ENCODE measurements at regions not wholly inside any gene's neighbourhood (a gene's known extent, or its start where the extent isn't known, plus 50 kb on each side); places are given as distances from the start of the nearest gene placed in this dataset.

GRCh38 chr1:60345049-60345448, 271.5 kb upstream of the C1orf87 start:
- Histone ChIP-seq H3K4me1 (ENCODE audit: insufficient read depth, low read length) (no peaks in the 10 kb centered on the region), H4K8ac (replicated peaks; ENCODE audit: insufficient read length, low read depth, low read length) (no peak overlapping the region), H3K79me2 (ENCODE audit: insufficient read depth, low read length) (no peaks in the 10 kb centered on the region), H3K23me2 (ENCODE audit: insufficient read length, low read depth, low read length, poor library complexity, severe bottlenecking) (no peaks in the 10 kb centered on the region), H4K5ac (ENCODE audit: insufficient read length, low read depth, low read length) (no peak overlapping the region), H2AFZ (ENCODE audit: low read length) (no peak overlapping the region), H3K4me2 (ENCODE audit: insufficient read depth, insufficient read length, low read length) (no peak overlapping the region), H2AK5ac (ENCODE audit: insufficient read length, low read length) (no peak overlapping the region), H2BK12ac (ENCODE audit: insufficient read length, low read depth, low read length) (no peak overlapping the region), H3K9ac (ENCODE audit: extremely low read depth, insufficient read length, low read length) (no peak overlapping the region), H3K23ac (ENCODE audit: insufficient read length, low read depth, low read length) (no peak overlapping the region), H3K56ac (ENCODE audit: insufficient read length, low read depth, low read length) (no peak overlapping the region), H2BK15ac (ENCODE audit: low read depth, low read length) (no peak overlapping the region), H3K4ac (ENCODE audit: low read depth, low read length) (no peak overlapping the region), H2BK120ac (ENCODE audit: low read depth, low read length, poor library complexity, severe bottlenecking) (no peak overlapping the region), H3T11ph (ENCODE audit: low read length) (no peak overlapping the region), H3K27ac (ENCODE audit: insufficient read length, low read depth, low read length) (no peak overlapping the region), H3K18ac (ENCODE audit: insufficient read length, low read depth, low read length) (no peak overlapping the region), H3K14ac (ENCODE audit: insufficient read depth, low read length) (no peak overlapping the region), H4K91ac (ENCODE audit: insufficient read length, low read depth, low read length) (no peak overlapping the region), H3K27me3 (ENCODE audit: insufficient read depth, low read length) (no peaks in the 10 kb centered on the region), H3K79me1 (ENCODE audit: insufficient read depth, low read depth, low read length, poor library complexity, severe bottlenecking) (no peaks in the 10 kb centered on the region), H3K9me3 (ENCODE audit: control insufficient read depth, low read depth, low read length) (no peaks in the 10 kb centered on the region), H2BK5ac (ENCODE audit: insufficient read length, low read length) (no peak overlapping the region), H4K20me1 (ENCODE audit: control insufficient read depth, insufficient read depth, insufficient read length) (no peaks in the 10 kb centered on the region), H2BK20ac (ENCODE audit: low read depth, low read length, poor library complexity, severe bottlenecking) (no peak overlapping the region)
- Mint-ChIP-seq H3K4me1 (no peaks in the 10 kb centered on the region), H3K9me3 (no peaks in the 10 kb centered on the region), H3K27me3 (ENCODE audit: low read depth) (no peaks in the 10 kb centered on the region), H3K36me3 (ENCODE audit: insufficient read depth in 1 of 3, low read depth in 3 of 3) (no peaks in the 10 kb centered on the region), H3K4me3 (no peak overlapping the region), H3K27ac (no peak overlapping the region)
- TF ChIP-seq, protein P1, sequence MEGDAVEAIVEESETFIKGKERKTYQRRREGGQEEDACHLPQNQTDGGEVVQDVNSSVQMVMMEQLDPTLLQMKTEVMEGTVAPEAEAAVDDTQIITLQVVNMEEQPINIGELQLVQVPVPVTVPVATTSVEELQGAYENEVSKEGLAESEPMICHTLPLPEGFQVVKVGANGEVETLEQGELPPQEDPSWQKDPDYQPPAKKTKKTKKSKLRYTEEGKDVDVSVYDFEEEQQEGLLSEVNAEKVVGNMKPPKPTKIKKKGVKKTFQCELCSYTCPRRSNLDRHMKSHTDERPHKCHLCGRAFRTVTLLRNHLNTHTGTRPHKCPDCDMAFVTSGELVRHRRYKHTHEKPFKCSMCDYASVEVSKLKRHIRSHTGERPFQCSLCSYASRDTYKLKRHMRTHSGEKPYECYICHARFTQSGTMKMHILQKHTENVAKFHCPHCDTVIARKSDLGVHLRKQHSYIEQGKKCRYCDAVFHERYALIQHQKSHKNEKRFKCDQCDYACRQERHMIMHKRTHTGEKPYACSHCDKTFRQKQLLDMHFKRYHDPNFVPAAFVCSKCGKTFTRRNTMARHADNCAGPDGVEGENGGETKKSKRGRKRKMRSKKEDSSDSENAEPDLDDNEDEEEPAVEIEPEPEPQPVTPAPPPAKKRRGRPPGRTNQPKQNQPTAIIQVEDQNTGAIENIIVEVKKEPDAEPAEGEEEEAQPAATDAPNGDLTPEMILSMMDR (conservative IDR thresholded peaks at IDR 0.05), result no peak
- no peak for DNase-seq
- WGBS (ENCODE audit: extremely low coverage, insufficient read length, low lambda C conversion rate), result no CpG with 5 or more reads among the region's 4 CpGs
